ENCODE measurements at regions not wholly inside any gene's neighbourhood (a gene's known extent, or its start where the extent isn't known, plus 50 kb on each side); places are given as distances from the start of the nearest gene placed in this dataset.

- no peak for DNase-seq (ENCODE audit: low read depth)
- no peak overlapping the region for H3K4me3 ChIP-seq (ENCODE audit: low read depth, low read length)
- TF ChIP-seq CTCF (IDR thresholded peaks at IDR 0.05; ENCODE audit: insufficient read depth, low read depth, low read length, missing control alignments), result no peak
Measured at GRCh38 chr3:105039004-105039403, 327.7 kb upstream of the ALCAM start.

GRCh38 chr3:105040026-105040622 lies 326.6 kb upstream of the ALCAM start:
- no peak for DNase-seq (ENCODE audit: low read depth)
- H3K4me3 ChIP-seq (ENCODE audit: low read depth, low read length), result no peak overlapping the region
- TF ChIP-seq CTCF (IDR thresholded peaks at IDR 0.05; ENCODE audit: insufficient read depth, low read depth, low read length, missing control alignments), result no peak

GRCh38 chr3:105042586-105042985 lies 324.1 kb upstream of the ALCAM start:
- no peak for DNase-seq (ENCODE audit: low read depth)
- no peak for TF ChIP-seq CTCF (IDR thresholded peaks at IDR 0.05; ENCODE audit: insufficient read depth, low read depth, low read length, missing control alignments)
- no peak overlapping the region for H3K4me3 ChIP-seq (ENCODE audit: low read depth, low read length)

- no peak overlapping the region for H3K4me3 ChIP-seq (ENCODE audit: low read depth, low read length)
- no peak for DNase-seq (ENCODE audit: low read depth)
Measured at GRCh38 chr3:105051111-105051510, 315.6 kb upstream of the ALCAM start.

GRCh38 chr3:105051972-105052371 lies 314.7 kb upstream of the ALCAM start:
- DNase-seq (ENCODE audit: low read depth), result no peak
- TF ChIP-seq CTCF (IDR thresholded peaks at IDR 0.05; ENCODE audit: insufficient read depth, low read depth, low read length, missing control alignments), result no peak
- no peak overlapping the region for H3K4me3 ChIP-seq (ENCODE audit: low read depth, low read length)

More at GRCh38 chr3:105051111-105051510, 315.6 kb upstream of the ALCAM start:
- no peak for TF ChIP-seq CTCF (IDR thresholded peaks at IDR 0.05; ENCODE audit: insufficient read depth, low read depth, low read length, missing control alignments)

- TF ChIP-seq CTCF (IDR thresholded peaks at IDR 0.05; ENCODE audit: insufficient read depth, low read depth, low read length, missing control alignments), result no peak
- DNase-seq (ENCODE audit: low read depth), result no peak
- H3K4me3 ChIP-seq (ENCODE audit: low read depth, low read length), result no peak overlapping the region
Measured at GRCh38 chr3:105062853-105063252, 303.9 kb upstream of the ALCAM start.
